Activated CD4-positive, alpha-beta T cell treated with anti-CD3 and anti-CD28 coated beads, Interleukin-2, amount 10 ng/mL, durations not matched to agents 24 days and 14 days (primary cell): ENCODE measurements at regions not wholly inside any gene's neighbourhood (a gene's known extent, or its start where the extent isn't known, plus 50 kb on each side); places are given as distances from the start of the nearest gene placed in this dataset.
"Not testable (repeated sequence)": the region's sequence is repeated elsewhere in the genome, so short reads cannot be mapped to it uniquely, and the experiment has no call there.

Source experiments
- DNase-seq: peaks from one replicate; pipeline ENCODE4 v3.0.0; 2022
- H3K27ac Mint-ChIP-seq: one replicate; pipeline ENCODE4 v1.8.0; 2022; ENCODE audit warnings: mild to moderate bottlenecking, mixed read lengths
- H3K27me3 Mint-ChIP-seq: one replicate; pipeline ENCODE4 v1.8.0; 2022; ENCODE audit warnings: mixed read lengths
- H3K36me3 Mint-ChIP-seq: one replicate; pipeline ENCODE4 v1.8.0; 2022; ENCODE audit warnings: low read depth, mild to moderate bottlenecking, mixed read lengths
- H3K4me1 Mint-ChIP-seq: one replicate; pipeline ENCODE4 v1.8.0; 2021; ENCODE audit warnings: mixed read lengths
- H3K4me3 Mint-ChIP-seq: one replicate; pipeline ENCODE4 v1.8.0; 2022; ENCODE audit warnings: mild to moderate bottlenecking, moderate library complexity, mixed read lengths
- H3K9me3 Mint-ChIP-seq: one replicate; pipeline ENCODE4 v1.8.0; 2021; ENCODE audit warnings: mixed read lengths
- intact Hi-C: fragments of 100-400 bp; cut with micrococcal nuclease; formaldehyde crosslinking; loops from one replicate; pipeline ENCODE4 v1.15.1; 2023

- Mint-ChIP-seq H3K36me3 (no peaks in the 10 kb centered on the region), H3K27me3 (no peaks in the 10 kb centered on the region), H3K27ac (no peak overlapping the region), H3K9me3 (no peaks in the 10 kb centered on the region), H3K4me3 (no peak overlapping the region), H3K4me1 (no peaks in the 10 kb centered on the region)
- intact Hi-C loops: no loop called here
- no peak for DNase-seq
Measured at GRCh38 chr15:54808321-54808720, 388.4 kb downstream of the RSL24D1 start.

GRCh38 chr15:54803987-54804386, 392.8 kb downstream of the RSL24D1 start:
- H3K4me3 Mint-ChIP-seq: no peak overlapping the region
- intact Hi-C loops: no loop called here
- no peak overlapping the region for H3K27ac Mint-ChIP-seq
- no peaks in the 10 kb centered on the region for H3K36me3 Mint-ChIP-seq
- no peaks in the 10 kb centered on the region for H3K9me3 Mint-ChIP-seq
- H3K27me3 Mint-ChIP-seq: no peaks in the 10 kb centered on the region
- no peak for DNase-seq
- no peaks in the 10 kb centered on the region for H3K4me1 Mint-ChIP-seq

- intact Hi-C loops: no loop called here
- H3K27me3 Mint-ChIP-seq: no peaks in the 10 kb centered on the region
- no peaks in the 10 kb centered on the region for H3K36me3 Mint-ChIP-seq
Measured at GRCh38 chr15:54803134-54803808, 393.5 kb downstream of the RSL24D1 start.

GRCh38 chr15:54792526-54792925, 404.2 kb downstream of the RSL24D1 start:
- Mint-ChIP-seq H3K4me3 (no peak overlapping the region), H3K27ac (no peak overlapping the region), H3K9me3 (no peaks in the 10 kb centered on the region), H3K36me3 (no peaks in the 10 kb centered on the region), H3K27me3 (no peaks in the 10 kb centered on the region), H3K4me1 (no peaks in the 10 kb centered on the region)
- intact Hi-C loops: no loop called here
- no peak for DNase-seq

More at GRCh38 chr15:54803134-54803808, 393.5 kb downstream of the RSL24D1 start:
- Mint-ChIP-seq H3K4me1 (no peaks in the 10 kb centered on the region), H3K4me3 (no peak overlapping the region), H3K27ac (no peak overlapping the region), H3K9me3 (no peaks in the 10 kb centered on the region)
- DNase-seq: no peak

GRCh38 chr15:54790693-54791092, 406.0 kb downstream of the RSL24D1 start:
- Mint-ChIP-seq H3K27ac (no peak overlapping the region), H3K27me3 (no peaks in the 10 kb centered on the region), H3K4me1 (no peaks in the 10 kb centered on the region), H3K9me3 (no peaks in the 10 kb centered on the region), H3K36me3 (no peaks in the 10 kb centered on the region), H3K4me3 (no peak overlapping the region)
- no peak for DNase-seq
- intact Hi-C loops: no loop called here

GRCh38 chr15:54789376-54789775, 407.4 kb downstream of the RSL24D1 start:
- intact Hi-C loops: no loop called here
- H3K4me1 Mint-ChIP-seq: no peaks in the 10 kb centered on the region
- H3K27ac Mint-ChIP-seq: no peak overlapping the region
- H3K27me3 Mint-ChIP-seq: no peaks in the 10 kb centered on the region
- H3K9me3 Mint-ChIP-seq: no peaks in the 10 kb centered on the region
- H3K4me3 Mint-ChIP-seq: no peak overlapping the region
- no peaks in the 10 kb centered on the region for H3K36me3 Mint-ChIP-seq
- no peak for DNase-seq

GRCh38 chr15:54781220-54781619, 415.5 kb downstream of the RSL24D1 start:
- H3K36me3 Mint-ChIP-seq, H3K27me3 Mint-ChIP-seq, H3K4me3 Mint-ChIP-seq, H3K27ac Mint-ChIP-seq, H3K4me1 Mint-ChIP-seq, H3K9me3 Mint-ChIP-seq, DNase-seq, intact Hi-C loops: not testable (repeated sequence)

- Mint-ChIP-seq H3K27ac (no peak overlapping the region), H3K4me1 (no peaks in the 10 kb centered on the region), H3K4me3 (no peak overlapping the region), H3K27me3 (no peaks in the 10 kb centered on the region), H3K9me3 (peaks cover 9% of the 10 kb centered on the region), H3K36me3 (no peaks in the 10 kb centered on the region)
- DNase-seq: no peak
- intact Hi-C loops: no loop called here
Measured at GRCh38 chr15:54779271-54779670, 417.5 kb downstream of the RSL24D1 start.

- intact Hi-C loops: no loop called here
- Mint-ChIP-seq H3K27me3 (no peaks in the 10 kb centered on the region), H3K4me3 (no peak overlapping the region), H3K4me1 (no peaks in the 10 kb centered on the region), H3K27ac (no peak overlapping the region), H3K36me3 (no peaks in the 10 kb centered on the region), H3K9me3 (no peaks in the 10 kb centered on the region)
- no peak for DNase-seq
Measured at GRCh38 chr15:54776410-54776809, 420.3 kb downstream of the RSL24D1 start.

- H3K36me3 Mint-ChIP-seq: no peaks in the 10 kb centered on the region
- DNase-seq: no peak
- no peaks in the 10 kb centered on the region for H3K27me3 Mint-ChIP-seq
- no peaks in the 10 kb centered on the region for H3K9me3 Mint-ChIP-seq
- H3K4me3 Mint-ChIP-seq: no peak overlapping the region
- intact Hi-C loops: no loop called here
- H3K4me1 Mint-ChIP-seq: no peaks in the 10 kb centered on the region
- H3K27ac Mint-ChIP-seq: no peak overlapping the region
Measured at GRCh38 chr15:54772663-54773062, 424.1 kb downstream of the RSL24D1 start.

- H3K27me3 Mint-ChIP-seq, H3K4me1 Mint-ChIP-seq, H3K27ac Mint-ChIP-seq, H3K9me3 Mint-ChIP-seq, H3K4me3 Mint-ChIP-seq, H3K36me3 Mint-ChIP-seq, DNase-seq, intact Hi-C loops: not testable (repeated sequence)
Measured at GRCh38 chr15:54749461-54749860, 447.3 kb downstream of the RSL24D1 start.

GRCh38 chr15:54722342-54722986, 474.3 kb downstream of the RSL24D1 start:
- no peak overlapping the region for H3K4me3 Mint-ChIP-seq
- H3K36me3 Mint-ChIP-seq: no peaks in the 10 kb centered on the region
- no peak for DNase-seq
- intact Hi-C loops: no loop called here
- no peak overlapping the region for H3K27ac Mint-ChIP-seq
- H3K4me1 Mint-ChIP-seq: no peaks in the 10 kb centered on the region
- H3K27me3 Mint-ChIP-seq: no peaks in the 10 kb centered on the region
- no peaks in the 10 kb centered on the region for H3K9me3 Mint-ChIP-seq

GRCh38 chr15:54719325-54719724, 477.4 kb downstream of the RSL24D1 start:
- Mint-ChIP-seq H3K9me3 (no peaks in the 10 kb centered on the region), H3K4me1 (no peaks in the 10 kb centered on the region)
- intact Hi-C loops: no loop called here

GRCh38 chr15:54707805-54708752, 488.7 kb downstream of the RSL24D1 start:
- no peak overlapping the region for H3K27ac Mint-ChIP-seq
- no peaks in the 10 kb centered on the region for H3K4me1 Mint-ChIP-seq
- no peak overlapping the region for H3K4me3 Mint-ChIP-seq
- peaks cover 3% of the 10 kb centered on the region for H3K9me3 Mint-ChIP-seq
- no peaks in the 10 kb centered on the region for H3K27me3 Mint-ChIP-seq
- no peak for DNase-seq
- no peaks in the 10 kb centered on the region for H3K36me3 Mint-ChIP-seq
- intact Hi-C loops: no loop called here

More at GRCh38 chr15:54719325-54719724, 477.4 kb downstream of the RSL24D1 start:
- H3K27ac Mint-ChIP-seq: no peak overlapping the region
- H3K4me3 Mint-ChIP-seq: no peak overlapping the region
- H3K27me3 Mint-ChIP-seq: no peaks in the 10 kb centered on the region
- no peaks in the 10 kb centered on the region for H3K36me3 Mint-ChIP-seq
- no peak for DNase-seq
